ENCODE measurements at regions not wholly inside any gene's neighbourhood (a gene's known extent, or its start where the extent isn't known, plus 50 kb on each side); places are given as distances from the start of the nearest gene placed in this dataset.
"Not testable (repeated sequence)": the region's sequence is repeated elsewhere in the genome, so short reads cannot be mapped to it uniquely, and the experiment has no call there.

DNA sequence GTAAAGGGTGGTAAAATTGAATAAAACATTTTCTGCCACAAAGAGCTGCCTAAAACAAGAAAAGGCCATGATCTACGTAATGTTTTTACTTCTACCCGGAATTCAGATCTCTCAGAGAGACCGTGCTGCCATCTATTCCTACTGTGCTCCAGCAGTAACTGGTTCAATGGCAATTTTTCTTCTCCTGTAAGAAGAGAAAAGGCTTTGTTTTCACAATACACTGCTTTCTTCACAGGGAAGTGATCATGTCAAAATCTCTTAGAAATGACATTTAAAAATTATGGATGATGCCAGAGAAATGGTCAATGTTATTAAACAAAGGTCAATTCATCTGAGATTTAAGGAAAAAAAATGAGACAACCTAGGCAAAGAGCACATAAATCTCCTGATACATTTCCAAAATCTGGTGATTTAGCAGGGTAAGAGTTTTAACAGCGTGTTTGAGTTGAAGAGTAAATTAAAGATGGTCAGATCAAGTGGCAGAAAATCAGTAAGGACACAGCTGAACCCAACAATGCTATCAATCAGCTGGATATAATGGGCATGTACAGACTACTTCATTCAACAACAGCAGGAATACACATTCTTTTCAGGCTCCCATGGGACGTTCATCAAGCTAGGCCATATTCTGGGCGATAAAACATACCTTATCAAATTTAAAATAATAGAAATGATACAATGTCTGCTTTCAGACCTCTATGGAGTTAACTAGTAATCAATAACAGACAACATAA is 523.1 kb downstream of the CHSY3 start:
- no peak for DNase-seq

DNA sequence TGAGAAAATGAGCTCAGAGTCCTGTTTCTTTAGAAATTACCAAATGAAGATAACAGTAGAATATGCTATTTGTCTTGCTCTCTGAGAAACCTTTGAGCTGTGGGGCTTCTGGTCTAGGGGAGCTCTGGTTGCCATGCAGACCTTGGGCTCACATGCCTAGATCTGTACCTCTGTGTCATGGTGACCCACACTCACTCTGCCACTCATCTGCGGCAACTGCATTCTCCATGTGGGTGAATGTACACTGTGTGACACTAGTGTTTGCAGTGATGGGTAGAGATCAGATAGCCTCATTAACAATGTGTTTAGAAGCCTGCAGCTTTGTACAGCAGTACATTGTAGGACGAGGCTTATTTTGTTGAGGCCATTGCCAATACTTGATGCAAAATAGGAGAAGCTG is 521.2 kb downstream of the CHSY3 start:
- DNase-seq, result no peak

DNA sequence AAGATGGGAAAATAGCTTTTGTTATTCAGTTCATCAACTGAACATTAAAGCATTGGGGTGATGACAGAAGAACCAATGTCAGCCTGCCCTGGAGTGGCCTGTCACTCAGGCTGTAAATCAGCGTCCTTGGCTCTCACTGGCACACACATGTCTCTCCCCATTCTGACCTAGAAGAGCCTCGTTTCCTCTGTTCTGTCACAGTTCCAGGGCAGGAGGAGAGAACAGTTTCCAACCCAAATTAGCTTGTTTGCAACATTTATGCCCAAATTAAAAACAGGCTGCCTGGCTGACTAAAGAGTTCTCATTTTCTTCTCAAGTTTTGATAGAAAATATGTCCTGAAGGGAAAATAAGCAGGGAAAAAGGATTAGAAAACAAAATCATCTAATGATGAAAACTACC is 520.1 kb downstream of the CHSY3 start:
- DNase-seq, result no peak

DNA sequence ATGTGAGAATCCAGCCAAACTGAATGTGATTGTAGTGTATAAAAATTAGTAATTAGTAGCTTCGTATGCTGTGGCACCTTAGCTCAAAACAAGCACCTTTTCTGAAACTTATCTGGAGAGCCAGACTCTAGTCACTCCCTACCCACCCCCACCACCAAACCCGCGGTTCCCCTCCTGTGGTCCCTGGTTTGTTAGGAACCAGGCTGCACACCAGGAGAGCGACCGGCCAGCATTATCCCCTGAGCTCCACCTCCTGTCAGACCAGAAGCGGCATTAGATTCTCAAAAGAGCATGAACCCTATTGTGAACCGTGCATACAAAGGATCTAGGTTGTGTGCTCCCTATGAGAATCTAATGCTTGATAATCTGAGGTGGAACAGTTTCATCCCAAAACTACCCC is 498.6 kb downstream of the CHSY3 start:
- no peak for DNase-seq

DNA sequence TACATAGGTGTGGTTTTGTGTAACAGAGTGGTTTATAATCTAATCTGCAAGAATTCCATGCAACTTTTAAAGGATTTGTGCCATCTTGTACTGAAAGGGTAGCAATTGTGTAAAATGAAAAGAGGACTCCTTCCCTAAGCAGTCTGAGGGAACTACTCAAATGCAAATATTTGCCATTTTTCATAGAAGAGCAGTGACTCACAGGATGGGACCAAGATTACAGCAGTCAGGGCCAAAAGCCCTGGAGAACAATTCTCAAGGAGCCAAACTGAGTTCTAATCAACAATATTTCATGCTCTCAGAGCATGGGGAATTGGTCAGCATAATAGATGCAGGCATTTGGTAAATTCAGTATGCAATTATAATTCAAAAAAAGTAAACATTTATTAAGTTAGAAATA is 495.8 kb downstream of the CHSY3 start:
- DNase-seq, result no peak

DNA sequence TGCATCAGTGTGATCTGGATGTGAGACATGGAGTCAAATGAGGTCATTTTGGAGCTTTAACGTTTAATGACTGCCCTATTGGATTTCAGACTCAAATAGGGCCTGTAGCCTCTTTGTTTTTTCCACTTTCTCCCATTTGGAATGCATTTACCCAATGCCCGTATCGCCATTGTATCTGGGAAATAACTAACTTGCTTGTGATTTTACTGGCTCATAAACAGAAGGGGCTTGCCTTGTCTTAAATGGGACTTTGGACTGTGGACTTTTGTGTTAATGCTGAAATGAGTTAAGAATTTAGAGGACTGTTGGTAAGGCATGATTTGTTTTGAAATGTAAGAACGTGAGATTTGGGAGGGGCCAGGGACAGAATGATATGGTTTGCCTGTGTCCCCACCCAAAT is 494.6 kb downstream of the CHSY3 start:
- no peak for DNase-seq

GRCh38 chr5:130397727-130398126 is 493.5 kb downstream of the CHSY3 start:
- DNase-seq, result not testable (repeated sequence)

DNA sequence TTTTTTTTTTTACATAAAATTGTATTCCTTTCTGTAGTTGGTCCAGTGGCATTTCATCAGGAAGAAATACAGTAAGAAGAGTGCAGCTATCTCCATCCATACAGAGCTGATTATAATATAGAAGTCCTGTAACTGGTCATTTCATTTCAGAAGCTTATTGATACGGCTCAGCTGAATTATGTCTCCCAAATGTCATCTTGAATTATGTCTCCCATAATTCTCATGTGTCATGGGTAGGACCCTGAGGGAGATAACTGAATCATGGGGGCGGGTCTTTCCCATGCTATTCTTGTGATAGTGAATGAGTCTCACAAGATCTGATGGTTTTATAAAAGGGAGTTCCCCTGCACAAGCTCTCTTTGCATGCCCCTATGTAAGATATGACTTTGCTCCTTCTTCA is 492.9 kb downstream of the CHSY3 start:
- DNase-seq, result no peak

DNA sequence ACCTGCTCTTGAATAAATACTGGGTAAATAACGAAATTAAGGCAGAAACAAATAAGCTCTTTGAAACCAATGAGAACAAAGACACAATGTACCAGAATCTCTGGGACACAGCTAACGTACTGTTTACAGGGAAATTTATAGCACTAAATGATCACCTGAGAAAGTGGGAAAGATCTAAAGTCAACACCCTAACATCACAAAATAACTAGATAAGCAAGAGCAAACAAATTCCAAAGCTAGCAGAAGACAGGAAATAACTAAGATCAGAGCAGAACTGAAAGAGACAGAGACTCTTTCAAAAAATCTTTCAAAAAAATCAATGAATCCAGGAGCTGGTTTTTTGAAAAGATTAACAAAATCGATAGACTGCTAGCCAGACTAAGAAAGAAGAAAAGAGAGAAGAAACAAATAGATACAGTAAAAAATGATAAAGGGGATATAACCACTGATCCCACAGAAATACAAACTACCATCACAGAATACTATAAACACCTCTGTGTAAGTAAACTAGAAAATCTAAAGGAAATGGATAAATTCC is 487.5 kb downstream of the CHSY3 start:
- not testable (repeated sequence) for DNase-seq

- DNase-seq, result no peak
Measured at GRCh38 chr5:130386155-130386554, 481.9 kb downstream of the CHSY3 start.

- no peak for DNase-seq
Measured at GRCh38 chr5:130385656-130386055, 481.4 kb downstream of the CHSY3 start.

- DNase-seq, result no peak
Measured at GRCh38 chr5:130365956-130366355, 461.7 kb downstream of the CHSY3 start.

GRCh38 chr5:130350131-130350530 is 445.9 kb downstream of the CHSY3 start:
- no peak for DNase-seq

DNA sequence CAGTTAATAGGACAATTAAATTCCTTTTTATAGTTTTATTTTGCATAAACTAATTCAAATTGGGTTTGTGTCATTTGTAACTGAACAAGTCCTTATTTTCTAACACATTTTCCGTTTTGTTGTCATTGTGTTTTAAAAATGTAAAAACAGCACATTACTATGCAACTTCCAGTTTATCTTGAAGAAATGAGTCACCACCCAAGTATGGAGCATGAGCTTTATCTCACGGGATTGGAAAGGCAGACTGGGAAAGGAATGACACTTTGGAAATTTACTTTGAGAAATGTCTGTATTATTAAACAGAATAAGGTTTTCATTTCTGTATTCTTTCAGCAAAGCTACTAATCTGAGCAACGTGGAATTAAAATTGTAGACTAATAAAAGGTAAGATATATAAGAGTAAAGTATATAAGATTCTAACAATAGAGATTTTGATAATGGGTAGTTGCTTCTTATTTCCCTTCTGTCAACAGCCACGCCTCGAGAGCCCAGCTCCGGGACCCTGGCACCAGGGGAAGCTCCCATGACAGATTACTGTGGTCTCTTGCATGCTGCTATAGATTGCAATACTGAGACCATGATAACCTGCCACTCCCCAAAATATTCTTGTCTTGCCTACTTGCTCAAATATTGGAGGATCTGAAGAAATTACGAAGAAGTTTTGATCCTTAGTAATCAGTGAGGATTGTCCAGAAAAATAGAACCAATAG is 433.1 kb downstream of the CHSY3 start:
- no peak for DNase-seq

- DNase-seq, result no peak
Measured at GRCh38 chr5:130335117-130335516, 430.9 kb downstream of the CHSY3 start.

GRCh38 chr5:130333089-130333488 is 428.8 kb downstream of the CHSY3 start:
- DNase-seq, result no peak

DNA sequence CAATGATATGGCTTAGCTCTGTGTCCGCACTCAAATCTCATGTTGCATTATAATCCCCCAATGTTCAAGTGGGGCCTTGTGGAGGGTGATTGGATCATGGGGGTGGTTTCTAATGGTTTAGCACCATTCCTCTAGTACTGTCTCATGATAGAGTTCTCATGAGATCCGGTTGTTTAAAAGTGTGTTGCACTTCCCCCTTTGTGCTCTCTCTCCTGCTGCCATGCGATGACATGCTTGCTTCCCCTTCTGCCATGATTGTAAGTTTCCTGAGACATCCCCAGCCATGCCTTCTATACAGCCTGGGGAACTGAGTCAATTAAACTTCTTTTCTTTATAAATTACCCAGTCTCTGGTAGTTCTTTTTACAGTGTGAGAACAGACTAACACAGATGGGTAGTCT is 427.1 kb downstream of the CHSY3 start:
- no peak for DNase-seq

DNA sequence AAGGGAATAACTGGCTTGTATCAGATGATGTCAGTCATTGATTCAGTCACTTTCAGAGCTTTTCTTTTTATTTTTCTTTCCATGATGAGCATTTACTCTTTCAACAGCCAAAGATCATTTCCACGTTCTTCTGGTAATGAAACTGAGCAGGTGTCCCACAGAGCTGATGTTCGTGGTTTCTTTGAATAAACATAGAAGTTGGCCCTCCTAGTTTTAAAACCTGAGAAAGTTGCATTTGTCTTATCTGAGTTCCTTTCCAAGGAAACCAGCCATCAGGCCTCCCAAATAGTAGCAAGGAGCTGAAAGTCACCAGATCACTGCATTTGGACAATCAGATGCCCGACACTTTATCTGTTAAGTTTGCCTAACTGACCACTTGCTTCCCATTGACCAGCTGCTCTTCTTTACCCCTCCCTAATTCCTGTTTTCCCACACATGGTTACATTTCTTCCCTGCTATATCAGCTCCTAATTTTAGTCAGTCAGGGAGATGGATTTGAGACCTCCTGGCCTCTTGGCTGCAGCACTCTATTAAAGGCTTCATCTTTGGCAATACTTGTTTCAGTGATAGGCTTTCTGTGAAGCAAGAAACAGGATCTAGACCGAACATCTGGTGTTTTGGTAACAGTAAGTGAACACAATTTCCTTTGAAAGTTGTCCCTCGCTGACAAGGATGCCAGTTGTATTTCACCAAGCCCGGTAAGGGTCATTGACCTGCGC is 420.8 kb downstream of the CHSY3 start:
- no peak for DNase-seq

DNA sequence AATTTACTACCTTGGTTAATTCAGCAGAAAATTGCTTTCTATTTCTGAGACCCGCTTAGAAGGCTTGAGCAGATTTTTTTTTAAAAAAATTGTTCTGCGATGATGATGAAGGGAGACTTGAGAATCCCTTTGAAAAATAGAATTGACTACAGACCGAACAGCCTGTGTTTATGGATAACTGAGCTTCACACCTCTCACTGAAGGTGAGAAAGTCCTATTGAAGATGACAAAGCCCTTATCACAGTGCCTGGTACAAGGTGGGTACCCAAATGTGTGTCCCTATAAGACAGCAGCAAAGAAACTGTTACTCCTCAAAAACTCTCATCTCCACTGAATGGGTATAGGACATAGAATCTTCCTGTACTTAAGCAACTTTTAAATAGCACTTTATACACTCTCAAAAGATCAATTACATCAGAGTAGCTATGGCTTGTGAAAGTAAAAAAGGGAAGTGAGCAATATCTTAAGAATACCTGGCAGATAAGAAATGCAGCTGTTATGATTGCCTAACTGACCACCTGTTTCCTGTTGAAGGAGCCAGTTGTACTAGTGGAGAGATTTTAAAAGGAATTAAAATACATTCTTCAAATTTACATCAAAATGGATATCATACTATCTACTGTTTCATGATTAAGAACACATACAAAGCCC is 419.7 kb downstream of the CHSY3 start:
- no peak for DNase-seq

DNA sequence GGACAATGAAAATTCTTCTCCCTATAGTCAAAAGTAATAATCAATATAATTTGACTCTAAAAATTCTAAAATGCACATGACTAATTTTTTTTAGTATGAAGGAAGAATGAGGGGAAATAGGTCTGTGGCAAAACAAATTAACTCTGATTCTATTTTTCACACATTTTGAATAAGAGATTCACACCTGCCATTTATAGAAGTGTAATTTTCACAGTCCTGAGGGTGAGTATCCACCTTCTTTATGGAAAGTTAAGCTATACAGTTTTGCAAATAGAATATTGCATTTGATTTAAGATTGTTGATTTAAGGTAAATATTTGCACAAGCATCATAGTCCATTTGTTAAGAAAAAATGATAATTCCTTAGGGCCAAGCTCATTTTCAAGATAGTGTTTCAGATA is 417.7 kb downstream of the CHSY3 start:
- no peak for DNase-seq

DNA sequence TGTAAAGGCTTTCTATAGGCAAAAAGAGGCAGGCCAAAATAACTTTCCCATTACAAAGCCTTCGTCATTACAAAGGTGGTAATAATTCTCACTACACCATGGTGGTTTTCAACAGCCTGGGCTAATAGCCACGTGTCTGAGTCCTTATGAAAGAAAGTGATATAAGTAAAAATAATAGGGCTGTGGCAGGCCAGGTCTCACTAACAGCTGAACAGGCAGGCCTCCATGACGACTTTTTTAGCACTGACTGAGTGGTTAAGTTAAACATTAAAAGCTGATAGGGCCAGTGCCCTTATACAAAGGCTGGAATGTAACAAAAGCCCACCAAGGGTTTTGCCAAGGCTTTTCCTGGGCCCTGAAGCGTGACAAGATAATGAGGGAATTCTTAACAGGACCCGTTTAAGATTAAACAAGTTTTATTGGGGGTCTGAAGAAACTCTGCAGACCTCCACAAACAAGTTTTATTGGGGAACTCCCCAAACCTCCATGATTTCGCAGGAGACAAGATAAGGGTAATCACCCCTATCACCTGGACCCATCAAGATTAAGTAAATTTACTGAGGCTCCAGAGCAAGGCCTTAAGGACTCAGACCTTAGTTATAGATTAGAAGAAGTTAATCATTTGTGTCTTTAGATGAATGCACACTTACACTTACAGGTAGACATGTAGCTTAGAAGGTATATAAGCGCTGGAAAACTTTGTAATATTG is 412.9 kb downstream of the CHSY3 start:
- no peak for DNase-seq

- no peak for DNase-seq
Measured at GRCh38 chr5:130295235-130295634, 391.0 kb downstream of the CHSY3 start.

GRCh38 chr5:130294798-130295197 is 390.5 kb downstream of the CHSY3 start:
- DNase-seq, result not testable (repeated sequence)

Data from stimulated activated CD4-positive, alpha-beta T cell treated with anti-CD3 and anti-CD28 coated beads, Interleukin-15, amount 100 ng/mL, for 24 hours (primary cell).